ENCODE measurements at regions not wholly inside any gene's neighbourhood (a gene's known extent, or its start where the extent isn't known, plus 50 kb on each side); places are given as distances from the start of the nearest gene placed in this dataset.

GRCh38 chr14:44291366-44291915 is 215.6 kb downstream of the FSCB start:
- DNase-seq (no peak), ATAC-seq (peak in 3 of 4 donors; percentile 47 to 78 (median 50))
- Histone ChIP-seq H3K4me1 (no peaks in the 10 kb centered on the region), H3K27me3 (no peaks in the 10 kb centered on the region), H3K27ac (no peak overlapping the region), H3K4me3 (no peak overlapping the region), H3K36me3 (no peaks in the 10 kb centered on the region), H3K9me3 (no peaks in the 10 kb centered on the region)
- 37 to 43% (median 38%) methylated on average over 8 of the region's 8 CpGs for WGBS, 4 donors
- TF ChIP-seq POLR2A (IDR thresholded peaks at IDR 0.05): no peak
- TF ChIP-seq CTCF (IDR thresholded peaks at IDR 0.05): no peak
- intact Hi-C loops (cut with DNase I): no loop called here

- H3K4me1 ChIP-seq: no peaks in the 10 kb centered on the region
- no peaks in the 10 kb centered on the region for H3K27me3 ChIP-seq
- no peak overlapping the region for H3K27ac ChIP-seq
- TF ChIP-seq CTCF (IDR thresholded peaks at IDR 0.05) (no peak), POLR2A (IDR thresholded peaks at IDR 0.05) (no peak)
- no peaks in the 10 kb centered on the region for H3K36me3 ChIP-seq
- H3K4me3 ChIP-seq: no peak overlapping the region
- 83 to 95% (median 86%) methylated on average over 2 of the region's 2 CpGs for WGBS, 4 donors
- no peak for DNase-seq
- no peaks in the 10 kb centered on the region for H3K9me3 ChIP-seq
- intact Hi-C loops (cut with DNase I): no loop called here
- ATAC-seq: no peak
Observed at GRCh38 chr14:44287858-44288257, 219.2 kb downstream of the FSCB start.

GRCh38 chr14:44286201-44286600 is 220.9 kb downstream of the FSCB start:
- Histone ChIP-seq H3K27me3 (no peaks in the 10 kb centered on the region), H3K4me3 (no peak overlapping the region), H3K36me3 (no peaks in the 10 kb centered on the region), H3K9me3 (no peaks in the 10 kb centered on the region), H3K27ac (no peak overlapping the region), H3K4me1 (no peaks in the 10 kb centered on the region)
- DNase-seq (no peak), ATAC-seq (no peak)
- 72 to 81% (median 78%) methylated on average over 2 of the region's 2 CpGs for WGBS, 4 donors
- TF ChIP-seq POLR2A (IDR thresholded peaks at IDR 0.05) (no peak), CTCF (IDR thresholded peaks at IDR 0.05) (no peak)
- intact Hi-C loops (cut with DNase I): no loop called here

GRCh38 chr14:44283836-44284235 is 223.2 kb downstream of the FSCB start:
- Histone ChIP-seq H3K27me3 (no peaks in the 10 kb centered on the region), H3K9me3 (no peaks in the 10 kb centered on the region), H3K27ac (no peak overlapping the region), H3K36me3 (no peaks in the 10 kb centered on the region), H3K4me3 (no peak overlapping the region), H3K4me1 (no peaks in the 10 kb centered on the region)
- no peak for DNase-seq
- no peak for TF ChIP-seq POLR2A (IDR thresholded peaks at IDR 0.05)
- no peak for ATAC-seq
- WGBS, 4 donors: 65 to 79% (median 69%) methylated on average over 1 of the region's 1 CpG
- intact Hi-C loops (cut with DNase I): no loop called here

GRCh38 chr14:44279357-44279756 is 227.7 kb downstream of the FSCB start:
- H3K9me3 ChIP-seq: no peaks in the 10 kb centered on the region
- no peak overlapping the region for H3K27ac ChIP-seq
- intact Hi-C loops (cut with DNase I): no loop called here
- DNase-seq (no peak), ATAC-seq (no peak)
- no peaks in the 10 kb centered on the region for H3K27me3 ChIP-seq
- no peak for TF ChIP-seq CTCF (IDR thresholded peaks at IDR 0.05)
- no peak for TF ChIP-seq POLR2A (IDR thresholded peaks at IDR 0.05)
- H3K4me1 ChIP-seq: no peaks in the 10 kb centered on the region
- H3K4me3 ChIP-seq: no peak overlapping the region
- H3K36me3 ChIP-seq: no peaks in the 10 kb centered on the region
- WGBS, 4 donors: 45 to 60% (median 55%) methylated on average over 1 of the region's 1 CpG
